ENCODE measurements at regions not wholly inside any gene's neighbourhood (a gene's known extent, or its start where the extent isn't known, plus 50 kb on each side); places are given as distances from the start of the nearest gene placed in this dataset.

DNA sequence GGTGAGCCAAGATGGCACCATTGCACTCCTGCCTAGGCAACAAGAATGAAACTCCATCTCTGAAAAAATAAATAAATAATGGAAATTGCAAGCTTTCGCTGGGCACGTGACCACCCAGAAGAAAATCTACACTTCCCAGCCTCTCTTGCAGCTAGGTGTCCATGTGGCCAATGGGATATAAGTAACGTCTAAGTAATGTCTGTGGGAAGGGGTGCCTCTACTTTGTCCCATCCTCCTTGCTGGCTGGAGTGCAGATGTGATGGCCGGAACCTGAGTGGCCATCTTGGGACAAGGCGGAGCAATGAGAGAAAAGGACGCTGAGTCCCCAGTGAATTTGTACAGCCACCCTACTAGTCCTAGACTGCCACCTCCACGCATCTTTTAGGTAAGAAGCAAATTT is 99.8 kb upstream of the PTPN1 start:
- no peak overlapping the region for H2AFZ ChIP-seq (ENCODE audit: low read depth, low read length)
- H3K4me2 ChIP-seq (ENCODE audit: low read length) = no peak overlapping the region
- no peaks in the 10 kb centered on the region for H3K36me3 ChIP-seq (replicated peaks; ENCODE audit: low read depth, low read length)
- H4K20me1 ChIP-seq (ENCODE audit: insufficient read depth, low read length) = no peaks in the 10 kb centered on the region
- H3K27me3 ChIP-seq (ENCODE audit: low read depth, low read length) = peaks cover 62% of the 10 kb centered on the region
- H3K79me2 ChIP-seq (ENCODE audit: low read length) = no peaks in the 10 kb centered on the region
- H3K27ac ChIP-seq (ENCODE audit: low read length) = no peak overlapping the region
- TF ChIP-seq EZH2phosphoT487 (IDR thresholded peaks at IDR 0.05; ENCODE audit: low read depth) = no peak
- TF ChIP-seq, protein P1, sequence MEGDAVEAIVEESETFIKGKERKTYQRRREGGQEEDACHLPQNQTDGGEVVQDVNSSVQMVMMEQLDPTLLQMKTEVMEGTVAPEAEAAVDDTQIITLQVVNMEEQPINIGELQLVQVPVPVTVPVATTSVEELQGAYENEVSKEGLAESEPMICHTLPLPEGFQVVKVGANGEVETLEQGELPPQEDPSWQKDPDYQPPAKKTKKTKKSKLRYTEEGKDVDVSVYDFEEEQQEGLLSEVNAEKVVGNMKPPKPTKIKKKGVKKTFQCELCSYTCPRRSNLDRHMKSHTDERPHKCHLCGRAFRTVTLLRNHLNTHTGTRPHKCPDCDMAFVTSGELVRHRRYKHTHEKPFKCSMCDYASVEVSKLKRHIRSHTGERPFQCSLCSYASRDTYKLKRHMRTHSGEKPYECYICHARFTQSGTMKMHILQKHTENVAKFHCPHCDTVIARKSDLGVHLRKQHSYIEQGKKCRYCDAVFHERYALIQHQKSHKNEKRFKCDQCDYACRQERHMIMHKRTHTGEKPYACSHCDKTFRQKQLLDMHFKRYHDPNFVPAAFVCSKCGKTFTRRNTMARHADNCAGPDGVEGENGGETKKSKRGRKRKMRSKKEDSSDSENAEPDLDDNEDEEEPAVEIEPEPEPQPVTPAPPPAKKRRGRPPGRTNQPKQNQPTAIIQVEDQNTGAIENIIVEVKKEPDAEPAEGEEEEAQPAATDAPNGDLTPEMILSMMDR (IDR thresholded peaks at IDR 0.05; ENCODE audit: low read depth, low read length) = no peak
- H3K9me3 ChIP-seq (ENCODE audit: insufficient read depth, low read length) = no peaks in the 10 kb centered on the region
- no peaks in the 10 kb centered on the region for H3K4me1 ChIP-seq (ENCODE audit: low read length)
- H3K4me3 ChIP-seq (ENCODE audit: low read length) = no peak overlapping the region
- no peak overlapping the region for H3K9ac ChIP-seq (ENCODE audit: low read length)

- Histone ChIP-seq H3K79me2 (ENCODE audit: low read length) (no peaks in the 10 kb centered on the region), H2AFZ (ENCODE audit: low read depth, low read length) (no peak overlapping the region), H4K20me1 (ENCODE audit: insufficient read depth, low read length) (no peaks in the 10 kb centered on the region), H3K9me3 (ENCODE audit: insufficient read depth, low read length) (no peaks in the 10 kb centered on the region), H3K4me1 (ENCODE audit: low read length) (no peaks in the 10 kb centered on the region), H3K27me3 (ENCODE audit: low read depth, low read length) (peaks cover 58% of the 10 kb centered on the region), H3K27ac (ENCODE audit: low read length) (no peak overlapping the region), H3K9ac (ENCODE audit: low read length) (no peak overlapping the region), H3K36me3 (replicated peaks; ENCODE audit: low read depth, low read length) (no peaks in the 10 kb centered on the region), H3K4me2 (ENCODE audit: low read length) (no peak overlapping the region), H3K4me3 (ENCODE audit: low read length) (no peak overlapping the region)
- TF ChIP-seq, protein P1 (IDR thresholded peaks at IDR 0.05; ENCODE audit: low read depth, low read length) = no peak
- TF ChIP-seq EZH2phosphoT487 (IDR thresholded peaks at IDR 0.05; ENCODE audit: low read depth) = no peak
Observed at GRCh38 chr20:50412069-50412468, 98.1 kb upstream of the PTPN1 start.

GRCh38 chr20:50412499-50412898 is 97.7 kb upstream of the PTPN1 start:
- no peaks in the 10 kb centered on the region for H3K79me2 ChIP-seq (ENCODE audit: low read length)
- H3K9ac ChIP-seq (ENCODE audit: low read length) = no peak overlapping the region
- H3K4me3 ChIP-seq (ENCODE audit: low read length) = no peak overlapping the region
- H2AFZ ChIP-seq (ENCODE audit: low read depth, low read length) = no peak overlapping the region
- no peak overlapping the region for H3K4me2 ChIP-seq (ENCODE audit: low read length)
- no peaks in the 10 kb centered on the region for H3K36me3 ChIP-seq (replicated peaks; ENCODE audit: low read depth, low read length)
- H4K20me1 ChIP-seq (ENCODE audit: insufficient read depth, low read length) = no peaks in the 10 kb centered on the region
- no peak overlapping the region for H3K27ac ChIP-seq (ENCODE audit: low read length)
- no peaks in the 10 kb centered on the region for H3K4me1 ChIP-seq (ENCODE audit: low read length)
- TF ChIP-seq, protein P1 (IDR thresholded peaks at IDR 0.05; ENCODE audit: low read depth, low read length) = no peak
- no peak for TF ChIP-seq EZH2phosphoT487 (IDR thresholded peaks at IDR 0.05; ENCODE audit: low read depth)
- peaks cover 58% of the 10 kb centered on the region for H3K27me3 ChIP-seq (ENCODE audit: low read depth, low read length)
- no peaks in the 10 kb centered on the region for H3K9me3 ChIP-seq (ENCODE audit: insufficient read depth, low read length)

- Histone ChIP-seq H3K27ac (ENCODE audit: low read length) (no peak overlapping the region), H3K4me1 (ENCODE audit: low read length) (no peaks in the 10 kb centered on the region), H3K4me3 (ENCODE audit: low read length) (no peak overlapping the region), H3K4me2 (ENCODE audit: low read length) (no peak overlapping the region), H3K9me3 (ENCODE audit: insufficient read depth, low read length) (no peaks in the 10 kb centered on the region), H3K27me3 (ENCODE audit: low read depth, low read length) (peaks cover 56% of the 10 kb centered on the region), H4K20me1 (ENCODE audit: insufficient read depth, low read length) (no peaks in the 10 kb centered on the region), H3K79me2 (ENCODE audit: low read length) (no peaks in the 10 kb centered on the region), H2AFZ (ENCODE audit: low read depth, low read length) (no peak overlapping the region), H3K9ac (ENCODE audit: low read length) (no peak overlapping the region), H3K36me3 (replicated peaks; ENCODE audit: low read depth, low read length) (no peaks in the 10 kb centered on the region)
- TF ChIP-seq, protein P1 (IDR thresholded peaks at IDR 0.05; ENCODE audit: low read depth, low read length) = no peak
Observed at GRCh38 chr20:50413088-50413500, 97.1 kb upstream of the PTPN1 start.
